ENCODE measurements at regions not wholly inside any gene's neighbourhood (a gene's known extent, or its start where the extent isn't known, plus 50 kb on each side); places are given as distances from the start of the nearest gene placed in this dataset.

GRCh38 chr3:117146571-117146970, 437.0 kb downstream of the TUSC7 start:
- TF ChIP-seq CTCF (IDR thresholded peaks at IDR 0.05; ENCODE audit: low read depth, low read length) (no peak), EZH2phosphoT487 (IDR thresholded peaks at IDR 0.05; ENCODE audit: low read depth) (no peak)

Measured in OCI-LY3 (cell line).